SK-N-SH (cell line): ENCODE measurements at regions not wholly inside any gene's neighbourhood (a gene's known extent, or its start where the extent isn't known, plus 50 kb on each side); places are given as distances from the start of the nearest gene placed in this dataset.

Experiments used
- CTCF ChIA-PET: fragments of 300-600, 350-600 bp; formaldehyde crosslinking; extraction: SDS; loops from one replicate; lab custom pipeline; 2021; lab: Yijun Ruan, JAX
- POLR2A ChIA-PET: fragments of 350-600 bp; sonication (Branson Sonifier 250); formaldehyde crosslinking; extraction: SDS; loops from one replicate; lab custom pipeline; 2020; ENCODE audit warnings: antibody characterized with exemption, inconsistent platforms; lab: Yijun Ruan, JAX
- DNase-seq: peaks from one replicate; pipeline ENCODE4 v3.0.0; 2012
- H2AFZ ChIP-seq: fragments of 200-600 bp; sonication (generic); 2 replicates; pipeline ENCODE4 v1.8.1; 2016; ENCODE audit warnings: antibody characterized with exemption, mild to moderate bottlenecking, low read depth
- H3F3A ChIP-seq: fragments of 200-600 bp; sonication (generic); replicated peaks from 2 replicates; pipeline ENCODE3; 2016; ENCODE audit warnings: antibody characterized with exemption, mild to moderate bottlenecking; ENCODE audit not compliant: insufficient read depth
- H3K27ac ChIP-seq, 2 experiments: fragments of 200-500 bp in 1 of 2; fragments of 200-600 bp in 1 of 2; sonication (Bioruptor generic) in 1 of 2; sonication (generic), shearing (Covaris generic) in 1 of 2; 2 replicates each; pipeline versions ENCODE4 v1.5.1 to v1.6.1; 2014 to 2016; ENCODE audit warnings: low read depth in 2 of 2, inconsistent platforms in 1 of 2, low read length in 1 of 2, mild to moderate bottlenecking in 1 of 2, mixed read lengths in 1 of 2
- H3K27me3 ChIP-seq: fragments of 200-600 bp; sonication (generic), shearing (Covaris generic); 2 replicates; pipeline ENCODE4 v1.6.1; 2016; ENCODE audit warnings: mixed run types; ENCODE audit not compliant: insufficient read depth
- H3K36me3 ChIP-seq, 2 experiments: fragments of 200-500 bp in 1 of 2; fragments of 200-600 bp in 1 of 2; sonication (Bioruptor generic) in 1 of 2; sonication (generic) in 1 of 2; replicated peaks in 1 of 2; 2 replicates each; pipeline versions ENCODE3 to v1.5.1; 2014 to 2016; ENCODE audit warnings: low read length in 1 of 2, mild to moderate bottlenecking in 1 of 2; ENCODE audit not compliant: insufficient read depth in 2 of 2, control insufficient read depth in 1 of 2
- H3K4me1 ChIP-seq, 2 experiments: fragments of 200-500 bp in 1 of 2; fragments of 200-600 bp in 1 of 2; sonication (Bioruptor generic) in 1 of 2; sonication (generic), shearing (Covaris generic) in 1 of 2; 2 replicates each; pipeline versions ENCODE4 v1.5.1 to v1.6.1; 2014 to 2016; ENCODE audit warnings: low read depth in 1 of 2, low read length in 1 of 2, mixed run types in 1 of 2; ENCODE audit not compliant: insufficient read depth in 2 of 2, control insufficient read depth in 1 of 2
- H3K4me2 ChIP-seq: fragments of 200-600 bp; sonication (generic), shearing (Covaris generic); 2 replicates; pipeline ENCODE4 v1.6.1; 2017; ENCODE audit warnings: mixed run types
- H3K4me3 ChIP-seq, 2 experiments: fragments of 200-500 bp in 1 of 2; fragments of 200-600 bp in 1 of 2; sonication (Bioruptor generic) in 1 of 2; sonication (generic), shearing (Covaris generic) in 1 of 2; 2 replicates each; pipeline versions ENCODE4 v1.5.1 to v1.8.1; 2014 to 2016; ENCODE audit warnings: low read depth in 2 of 2, inconsistent platforms in 1 of 2, low read length in 1 of 2, mild to moderate bottlenecking in 1 of 2, mixed read lengths in 1 of 2, moderate library complexity in 1 of 2
- H3K79me2 ChIP-seq: fragments of 200-600 bp; sonication (generic); 2 replicates; pipeline ENCODE4 v1.8.1; 2017; ENCODE audit warnings: mild to moderate bottlenecking; ENCODE audit not compliant: insufficient read depth
- H3K9ac ChIP-seq: fragments of 200-600 bp; sonication (generic); 2 replicates; pipeline ENCODE4 v1.6.1; 2017; ENCODE audit warnings: mixed run types
- H3K9me2 ChIP-seq: fragments of 200-600 bp; sonication (generic); 2 replicates; pipeline ENCODE4 v1.6.1; 2017; ENCODE audit warnings: mixed run types
- H3K9me3 ChIP-seq: fragments of 200-600 bp; sonication (generic); 2 replicates; pipeline ENCODE4 v1.6.1; 2017; ENCODE audit warnings: mixed run types, mild to moderate bottlenecking, moderate library complexity
- H4K20me1 ChIP-seq: fragments of 200-600 bp; sonication (generic); 2 replicates; pipeline ENCODE4 v1.6.1; 2017; ENCODE audit warnings: mild to moderate bottlenecking, mixed run types; ENCODE audit not compliant: insufficient read depth
- GATA2 ChIP-seq: sonication (generic); formaldehyde crosslinking; IDR thresholded peaks from 2 replicates; pipeline ENCODE4 v1.5.0; 2020; ENCODE audit warnings: mild to moderate bottlenecking, missing genetic modification reagents
- MXI1 ChIP-seq: IDR thresholded peaks from 2 replicates; pipeline ENCODE4 v1.6.1; 2012; ENCODE audit warnings: mild to moderate bottlenecking, low read depth, low read length, improper control_type of control experiment
- PBX3 ChIP-seq: IDR thresholded peaks from 2 replicates; pipeline ENCODE4; 2012
- RCOR1 ChIP-seq: fragments of 150-350 bp; IDR thresholded peaks from 2 replicates; pipeline ENCODE4 v1.6.1; 2017; ENCODE audit warnings: antibody characterized with exemption, low read length
- RXRA ChIP-seq: IDR thresholded peaks from 2 replicates; pipeline ENCODE4 v1.4.0; 2012; ENCODE audit warnings: low read depth, mild to moderate bottlenecking, borderline replicate concordance
- SIN3A ChIP-seq: IDR thresholded peaks from 2 replicates; pipeline ENCODE4 v1.6.1; 2012; ENCODE audit warnings: low read depth, mild to moderate bottlenecking, low read length, moderate library complexity, borderline replicate concordance
- TCF12 ChIP-seq: IDR thresholded peaks from 2 replicates; pipeline ENCODE4 v1.4.0; 2012
- TEAD4 ChIP-seq: IDR thresholded peaks from 2 replicates; pipeline ENCODE4 v1.4.0; 2012; ENCODE audit warnings: mild to moderate bottlenecking, borderline replicate concordance; ENCODE audit not compliant: insufficient read depth
- YY1 ChIP-seq: IDR thresholded peaks from 2 replicates; pipeline ENCODE4 v1.4.0; 2012; ENCODE audit warnings: low read depth, mild to moderate bottlenecking
- WGBS: methylation state at CpG from one replicate; pipeline ENCODE4 v1.1.6; 2017; ENCODE audit warnings: low lambda C conversion rate; 5-methylcytosine and 5-hydroxymethylcytosine counted together
- TF ChIP-seq, protein P1 (sequence below): IDR thresholded peaks from 2 replicates; pipeline ENCODE4 v1.4.0; 2012; ENCODE audit warnings: low read depth, borderline replicate concordance
- TF ChIP-seq, protein P2 (sequence below): fragments of 200-600 bp; sonication (generic); IDR thresholded peaks from 2 replicates; pipeline ENCODE4 v1.6.1; 2017; ENCODE audit warnings: antibody characterized with exemption, mild to moderate bottlenecking, moderate library complexity
- TF ChIP-seq, protein P3 (sequence below): fragments of 150-350 bp; IDR thresholded peaks from 2 replicates; pipeline ENCODE4 v1.6.1; 2017; ENCODE audit warnings: antibody characterized with exemption, low read length, low read depth, borderline replicate concordance
- TF ChIP-seq, protein P4 (sequence below): IDR thresholded peaks from 2 replicates; pipeline ENCODE4 v1.6.1; 2012; ENCODE audit warnings: mild to moderate bottlenecking, low read depth, low read length, moderate library complexity

- TF ChIP-seq, protein P1, sequence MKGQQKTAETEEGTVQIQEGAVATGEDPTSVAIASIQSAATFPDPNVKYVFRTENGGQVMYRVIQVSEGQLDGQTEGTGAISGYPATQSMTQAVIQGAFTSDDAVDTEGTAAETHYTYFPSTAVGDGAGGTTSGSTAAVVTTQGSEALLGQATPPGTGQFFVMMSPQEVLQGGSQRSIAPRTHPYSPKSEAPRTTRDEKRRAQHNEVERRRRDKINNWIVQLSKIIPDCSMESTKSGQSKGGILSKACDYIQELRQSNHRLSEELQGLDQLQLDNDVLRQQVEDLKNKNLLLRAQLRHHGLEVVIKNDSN: no peak
- TF ChIP-seq GATA2 (CRISPR knock-in tag) (no peak), RCOR1 (no peak)
Observed at GRCh38 chr20:19838468-19838867, 80.4 kb downstream of the RIN2 start (continued).

DNA sequence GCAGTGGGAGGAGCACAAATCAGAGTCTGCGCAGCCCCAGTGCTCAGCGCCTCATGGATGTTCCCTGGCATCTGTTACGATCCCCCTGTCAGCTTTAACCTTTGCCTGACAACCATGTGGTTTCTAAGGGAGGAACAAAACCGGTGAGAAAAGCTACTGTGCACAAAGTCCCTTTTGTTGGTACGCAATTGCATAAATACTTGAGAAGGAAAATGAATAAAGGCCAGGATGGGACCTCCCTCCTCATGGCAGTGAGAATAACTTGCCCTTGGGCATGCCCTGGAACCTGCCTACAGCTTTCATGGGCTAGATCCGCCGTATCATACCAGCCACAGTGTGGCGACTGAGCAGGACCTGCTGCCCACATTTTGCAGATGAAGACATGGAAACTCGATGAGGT is 81.0 kb downstream of the RIN2 start:
- Histone ChIP-seq H3K27me3 (no peaks in the 10 kb centered on the region), H3K79me2 (no peaks in the 10 kb centered on the region), H3K36me3 (peaks cover 0 to 8% of the 10 kb centered on the region in 2 experiments), H3K4me1 (peaks cover 5 to 19% of the 10 kb centered on the region in 2 experiments; a peak in 3 of 4 replicates), H3F3A (no peaks in the 10 kb centered on the region), H3K27ac (no peak overlapping the region), H3K9ac (no peak overlapping the region), H3K4me3 (no peak overlapping the region), H2AFZ (no peak overlapping the region), H3K9me3 (no peaks in the 10 kb centered on the region; the same call in 1 of the 2 replicates), H3K4me2 (no peak overlapping the region), H3K9me2 (no peaks in the 10 kb centered on the region), H4K20me1 (no peaks in the 10 kb centered on the region)
- no peak for DNase-seq
- ChIA-PET POLR2A (no interaction called here), CTCF (no interaction called here)
- whole genome bisulfite sequencing: 87% methylated on average over 9 of the region's 9 CpGs
- no peak for TF ChIP-seq YY1

- peaks cover 5 to 19% of the 10 kb centered on the region in 2 experiments; a peak in 3 of 4 replicates for H3K4me1 ChIP-seq
- H3K9ac ChIP-seq: no peak overlapping the region
- H3F3A ChIP-seq: no peaks in the 10 kb centered on the region
- H4K20me1 ChIP-seq: no peaks in the 10 kb centered on the region
- TF ChIP-seq, protein P2, sequence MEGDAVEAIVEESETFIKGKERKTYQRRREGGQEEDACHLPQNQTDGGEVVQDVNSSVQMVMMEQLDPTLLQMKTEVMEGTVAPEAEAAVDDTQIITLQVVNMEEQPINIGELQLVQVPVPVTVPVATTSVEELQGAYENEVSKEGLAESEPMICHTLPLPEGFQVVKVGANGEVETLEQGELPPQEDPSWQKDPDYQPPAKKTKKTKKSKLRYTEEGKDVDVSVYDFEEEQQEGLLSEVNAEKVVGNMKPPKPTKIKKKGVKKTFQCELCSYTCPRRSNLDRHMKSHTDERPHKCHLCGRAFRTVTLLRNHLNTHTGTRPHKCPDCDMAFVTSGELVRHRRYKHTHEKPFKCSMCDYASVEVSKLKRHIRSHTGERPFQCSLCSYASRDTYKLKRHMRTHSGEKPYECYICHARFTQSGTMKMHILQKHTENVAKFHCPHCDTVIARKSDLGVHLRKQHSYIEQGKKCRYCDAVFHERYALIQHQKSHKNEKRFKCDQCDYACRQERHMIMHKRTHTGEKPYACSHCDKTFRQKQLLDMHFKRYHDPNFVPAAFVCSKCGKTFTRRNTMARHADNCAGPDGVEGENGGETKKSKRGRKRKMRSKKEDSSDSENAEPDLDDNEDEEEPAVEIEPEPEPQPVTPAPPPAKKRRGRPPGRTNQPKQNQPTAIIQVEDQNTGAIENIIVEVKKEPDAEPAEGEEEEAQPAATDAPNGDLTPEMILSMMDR: no peak
- TF ChIP-seq SIN3A (no peak), TCF12 (no peak), MXI1 (no peak), RXRA (no peak), PBX3 (no peak), TEAD4 (no peak)
- TF ChIP-seq, protein P3, sequence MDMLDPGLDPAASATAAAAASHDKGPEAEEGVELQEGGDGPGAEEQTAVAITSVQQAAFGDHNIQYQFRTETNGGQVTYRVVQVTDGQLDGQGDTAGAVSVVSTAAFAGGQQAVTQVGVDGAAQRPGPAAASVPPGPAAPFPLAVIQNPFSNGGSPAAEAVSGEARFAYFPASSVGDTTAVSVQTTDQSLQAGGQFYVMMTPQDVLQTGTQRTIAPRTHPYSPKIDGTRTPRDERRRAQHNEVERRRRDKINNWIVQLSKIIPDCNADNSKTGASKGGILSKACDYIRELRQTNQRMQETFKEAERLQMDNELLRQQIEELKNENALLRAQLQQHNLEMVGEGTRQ: no peak
- TF ChIP-seq, protein P1: no peak
- TF ChIP-seq, protein P4, sequence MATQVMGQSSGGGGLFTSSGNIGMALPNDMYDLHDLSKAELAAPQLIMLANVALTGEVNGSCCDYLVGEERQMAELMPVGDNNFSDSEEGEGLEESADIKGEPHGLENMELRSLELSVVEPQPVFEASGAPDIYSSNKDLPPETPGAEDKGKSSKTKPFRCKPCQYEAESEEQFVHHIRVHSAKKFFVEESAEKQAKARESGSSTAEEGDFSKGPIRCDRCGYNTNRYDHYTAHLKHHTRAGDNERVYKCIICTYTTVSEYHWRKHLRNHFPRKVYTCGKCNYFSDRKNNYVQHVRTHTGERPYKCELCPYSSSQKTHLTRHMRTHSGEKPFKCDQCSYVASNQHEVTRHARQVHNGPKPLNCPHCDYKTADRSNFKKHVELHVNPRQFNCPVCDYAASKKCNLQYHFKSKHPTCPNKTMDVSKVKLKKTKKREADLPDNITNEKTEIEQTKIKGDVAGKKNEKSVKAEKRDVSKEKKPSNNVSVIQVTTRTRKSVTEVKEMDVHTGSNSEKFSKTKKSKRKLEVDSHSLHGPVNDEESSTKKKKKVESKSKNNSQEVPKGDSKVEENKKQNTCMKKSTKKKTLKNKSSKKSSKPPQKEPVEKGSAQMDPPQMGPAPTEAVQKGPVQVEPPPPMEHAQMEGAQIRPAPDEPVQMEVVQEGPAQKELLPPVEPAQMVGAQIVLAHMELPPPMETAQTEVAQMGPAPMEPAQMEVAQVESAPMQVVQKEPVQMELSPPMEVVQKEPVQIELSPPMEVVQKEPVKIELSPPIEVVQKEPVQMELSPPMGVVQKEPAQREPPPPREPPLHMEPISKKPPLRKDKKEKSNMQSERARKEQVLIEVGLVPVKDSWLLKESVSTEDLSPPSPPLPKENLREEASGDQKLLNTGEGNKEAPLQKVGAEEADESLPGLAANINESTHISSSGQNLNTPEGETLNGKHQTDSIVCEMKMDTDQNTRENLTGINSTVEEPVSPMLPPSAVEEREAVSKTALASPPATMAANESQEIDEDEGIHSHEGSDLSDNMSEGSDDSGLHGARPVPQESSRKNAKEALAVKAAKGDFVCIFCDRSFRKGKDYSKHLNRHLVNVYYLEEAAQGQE: no peak
- TF ChIP-seq, all 33 proteins: peak for 0
- peaks cover 0 to 8% of the 10 kb centered on the region in 2 experiments for H3K36me3 ChIP-seq
- no peaks in the 10 kb centered on the region for H3K9me2 ChIP-seq
- no peak for DNase-seq
- CTCF ChIA-PET: no interaction called here
- no peak overlapping the region for H3K27ac ChIP-seq
- no peak overlapping the region for H3K4me2 ChIP-seq
- no peaks in the 10 kb centered on the region; the same call in 1 of the 2 replicates for H3K9me3 ChIP-seq
- H2AFZ ChIP-seq: no peak overlapping the region
- 95% methylated on average over 7 of the region's 7 CpGs for WGBS
- no peaks in the 10 kb centered on the region for H3K79me2 ChIP-seq
- no peaks in the 10 kb centered on the region for H3K27me3 ChIP-seq
- no peak overlapping the region for H3K4me3 ChIP-seq
- POLR2A ChIA-PET: no interaction called here
Observed at GRCh38 chr20:19840111-19840710, 82.2 kb downstream of the RIN2 start.
